Fibroblast of villous mesenchyme (primary cell): ENCODE measurements at regions not wholly inside any gene's neighbourhood (a gene's known extent, or its start where the extent isn't known, plus 50 kb on each side); places are given as distances from the start of the nearest gene placed in this dataset. TPM values are rescaled to one million over a fixed set of nuclear protein-coding genes. Genes with fewer than 3 reads are reported as not detected.
"Not testable (repeated sequence)": the region's sequence is repeated elsewhere in the genome, so short reads cannot be mapped to it uniquely, and the experiment has no call there.

Experiments
- DNase-seq: peaks from one replicate; pipeline ENCODE4 v3.0.0-alpha.2; 2010; ENCODE audit warnings: low read depth
- H3K4me3 ChIP-seq: 2 replicates; pipeline ENCODE4 v1.5.1; 2011; ENCODE audit warnings: low read depth, mild to moderate bottlenecking, low read length
- CTCF ChIP-seq: IDR thresholded peaks from 2 replicates; pipeline ENCODE4 v1.5.1; 2012; ENCODE audit warnings: low read depth, mild to moderate bottlenecking, low read length; ENCODE audit not compliant: insufficient read depth
- small RNA-seq: library from RNA; depleted of rRNA; stranded (forward); fragments of <200 nt; gene quantifications from one replicate; pipeline ENCODE3, GENCODE V24; 2012

DNA sequence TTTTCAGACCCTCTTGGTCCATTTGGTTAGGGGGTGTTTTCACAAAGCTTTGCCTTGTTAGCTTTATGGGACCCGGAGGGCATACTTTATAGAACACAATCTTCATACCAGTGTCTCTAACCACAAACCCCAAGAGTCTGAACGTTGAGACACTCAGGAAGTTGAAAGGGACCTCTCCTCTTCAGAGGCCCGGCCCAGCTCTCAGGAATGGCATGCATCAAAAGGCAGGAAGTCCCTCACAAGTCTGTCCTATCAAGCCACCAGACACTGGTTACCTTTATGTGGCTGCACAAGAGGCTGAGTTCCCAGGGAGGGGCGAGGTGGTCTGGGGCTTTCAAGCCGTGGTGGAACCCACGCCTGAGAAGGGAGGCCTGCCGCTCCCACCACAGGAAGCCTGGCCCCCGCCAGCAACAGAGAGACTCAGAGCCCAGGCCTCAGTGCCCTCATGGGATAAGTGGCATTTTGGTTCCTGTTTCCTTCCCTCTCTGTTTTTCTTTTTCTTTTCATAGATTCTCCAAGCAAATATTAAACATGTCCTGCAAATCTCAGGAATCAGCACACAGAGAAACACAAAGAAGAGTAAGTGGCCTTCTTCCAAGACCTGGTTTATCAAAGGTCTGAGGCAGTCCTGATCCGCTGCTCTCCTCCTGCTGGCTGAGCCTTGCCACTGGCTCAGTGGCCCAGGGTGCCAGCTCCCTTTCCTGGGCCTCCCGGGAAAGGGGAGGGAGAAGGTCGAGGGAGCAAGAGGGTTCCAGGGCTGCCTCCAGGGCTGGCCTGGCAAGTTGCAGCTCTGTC is 50.6 kb upstream of the SMURF2 start:
- H3K4me3 ChIP-seq, DNase-seq: not testable (repeated sequence)
- peak; percentile 18 for TF ChIP-seq CTCF

Small RNAs in the stretch of these regions (small RNA-seq; reads per million reads assigned to genes)
- gene AC103810.3 (not detected), gene BPTFP1 (not detected), gene MINOS1P2 (not detected), gene MIR6080 (not detected)
